GM12878 (cell line): ENCODE measurements at regions not wholly inside any gene's neighbourhood (a gene's known extent, or its start where the extent isn't known, plus 50 kb on each side); places are given as distances from the start of the nearest gene placed in this dataset.

Source experiments
- ASH2L ChIP-seq: fragments of 300-600, 200-600 bp; sonication (generic); IDR thresholded peaks from 2 replicates; pipeline ENCODE4 v1.6.1; 2017; ENCODE audit warnings: low read depth, mild to moderate bottlenecking, borderline replicate concordance
- CBFB ChIP-seq: IDR thresholded peaks from 2 replicates; pipeline ENCODE4 v1.6.1; 2016; ENCODE audit warnings: antibody characterized with exemption, low read depth
- CBX5 ChIP-seq: sonication (generic); IDR thresholded peaks from 2 replicates; pipeline ENCODE4 v1.6.1; 2016; ENCODE audit warnings: low read depth, moderate library complexity, mild to moderate bottlenecking, inconsistent platforms
- ETV6 ChIP-seq, 2 experiments: fragments of 450-650 bp in 1 of 2; IDR thresholded peaks in 1 of 2; conservative IDR thresholded peaks in 1 of 2; 2 replicates each; pipeline ENCODE4 v1.6.1; 2014; ENCODE audit warnings: antibody characterized with exemption in 1 of 2, borderline replicate concordance in 1 of 2, low read depth in 1 of 2, mild to moderate bottlenecking in 1 of 2, moderate library complexity in 1 of 2
- FOXM1 ChIP-seq: IDR thresholded peaks from 2 replicates; pipeline ENCODE4 v1.6.1; 2012; ENCODE audit warnings: low read depth, mild to moderate bottlenecking, inconsistent platforms, low read length, moderate library complexity
- JUNB ChIP-seq: IDR thresholded peaks from 2 replicates; pipeline ENCODE4 v1.6.1; 2016; ENCODE audit warnings: antibody characterized with exemption, mild to moderate bottlenecking
- KLF5 ChIP-seq: fragments of 450-650 bp; IDR thresholded peaks from 2 replicates; pipeline ENCODE4 v1.6.1; 2014; ENCODE audit warnings: mild to moderate bottlenecking; ENCODE audit not compliant: partially characterized antibody
- NR2F1 ChIP-seq: fragments of 450-650 bp; conservative IDR thresholded peaks from 2 replicates; pipeline ENCODE4 v1.6.1; 2017; ENCODE audit warnings: mild to moderate bottlenecking
- PAX5 ChIP-seq: IDR thresholded peaks from 2 replicates; pipeline ENCODE4 v1.6.1; 2011; ENCODE audit warnings: low read depth, low read length, borderline replicate concordance
- RAD21 ChIP-seq: IDR thresholded peaks from 2 replicates; pipeline ENCODE4 v1.6.1; 2011; ENCODE audit warnings: mild to moderate bottlenecking, low read depth, low read length, moderate library complexity; ENCODE audit not compliant: insufficient read depth
- RBBP5 ChIP-seq: fragments of 200-600 bp; sonication (generic); conservative IDR thresholded peaks from 2 replicates; pipeline ENCODE4 v1.6.1; 2016
- YBX1 ChIP-seq: fragments of 450-650 bp; IDR thresholded peaks from 2 replicates; pipeline ENCODE4 v1.6.1; 2016; ENCODE audit warnings: antibody characterized with exemption
- ZSCAN29 ChIP-seq: fragments of 450-650 bp; IDR thresholded peaks from 2 replicates; pipeline ENCODE4 v1.6.1; 2017; ENCODE audit warnings: mild to moderate bottlenecking, moderate library complexity
- TF ChIP-seq, protein P1 (sequence below): fragments of 450-650 bp; IDR thresholded peaks from 2 replicates; pipeline ENCODE4 v1.6.1; 2017; ENCODE audit warnings: antibody characterized with exemption, mild to moderate bottlenecking, moderate library complexity
- TF ChIP-seq, protein P2 (sequence below): IDR thresholded peaks from 2 replicates; pipeline ENCODE4 v1.6.1; 2011; ENCODE audit warnings: borderline replicate concordance, low read depth, mild to moderate bottlenecking, moderate library complexity, low read length; ENCODE audit not compliant: insufficient read depth, poor library complexity, severe bottlenecking
- TF ChIP-seq, protein P3 (sequence below): fragments of 450-650 bp; IDR thresholded peaks from 2 replicates; pipeline ENCODE4 v1.6.1; 2017; ENCODE audit warnings: mild to moderate bottlenecking, moderate library complexity
- TF ChIP-seq, protein P4 (sequence below): fragments of 450-650 bp; IDR thresholded peaks from 2 replicates; pipeline ENCODE4 v1.6.1; 2018; ENCODE audit warnings: mild to moderate bottlenecking, low read depth, moderate library complexity; ENCODE audit not compliant: partially characterized antibody
- TF ChIP-seq, protein P5 (sequence below): IDR thresholded peaks from 2 replicates; pipeline ENCODE4 v1.6.1; 2011; ENCODE audit warnings: mild to moderate bottlenecking, low read depth, low read length, moderate library complexity; ENCODE audit not compliant: insufficient replicate concordance

DNA sequence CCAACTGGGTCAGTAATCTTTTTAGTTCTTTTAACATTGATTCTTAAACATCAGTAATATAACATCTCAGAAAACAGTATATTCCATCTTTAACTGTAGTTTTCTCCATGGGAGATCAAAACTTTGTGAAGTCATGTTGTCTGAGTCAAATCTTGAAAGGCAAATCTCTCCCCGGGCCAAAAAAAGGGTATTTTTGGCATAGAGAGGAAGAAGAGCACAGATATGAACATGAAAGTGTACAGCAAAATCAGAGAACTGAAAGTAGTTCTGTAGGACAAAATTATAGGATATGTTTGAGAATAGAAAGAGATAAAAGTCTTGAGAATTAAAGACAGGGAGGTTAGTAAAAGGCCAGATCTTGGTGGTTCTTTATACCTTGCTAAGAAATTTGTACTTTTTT, 176.4 kb upstream of the GYPA start (continued):
- TF ChIP-seq, protein P1, sequence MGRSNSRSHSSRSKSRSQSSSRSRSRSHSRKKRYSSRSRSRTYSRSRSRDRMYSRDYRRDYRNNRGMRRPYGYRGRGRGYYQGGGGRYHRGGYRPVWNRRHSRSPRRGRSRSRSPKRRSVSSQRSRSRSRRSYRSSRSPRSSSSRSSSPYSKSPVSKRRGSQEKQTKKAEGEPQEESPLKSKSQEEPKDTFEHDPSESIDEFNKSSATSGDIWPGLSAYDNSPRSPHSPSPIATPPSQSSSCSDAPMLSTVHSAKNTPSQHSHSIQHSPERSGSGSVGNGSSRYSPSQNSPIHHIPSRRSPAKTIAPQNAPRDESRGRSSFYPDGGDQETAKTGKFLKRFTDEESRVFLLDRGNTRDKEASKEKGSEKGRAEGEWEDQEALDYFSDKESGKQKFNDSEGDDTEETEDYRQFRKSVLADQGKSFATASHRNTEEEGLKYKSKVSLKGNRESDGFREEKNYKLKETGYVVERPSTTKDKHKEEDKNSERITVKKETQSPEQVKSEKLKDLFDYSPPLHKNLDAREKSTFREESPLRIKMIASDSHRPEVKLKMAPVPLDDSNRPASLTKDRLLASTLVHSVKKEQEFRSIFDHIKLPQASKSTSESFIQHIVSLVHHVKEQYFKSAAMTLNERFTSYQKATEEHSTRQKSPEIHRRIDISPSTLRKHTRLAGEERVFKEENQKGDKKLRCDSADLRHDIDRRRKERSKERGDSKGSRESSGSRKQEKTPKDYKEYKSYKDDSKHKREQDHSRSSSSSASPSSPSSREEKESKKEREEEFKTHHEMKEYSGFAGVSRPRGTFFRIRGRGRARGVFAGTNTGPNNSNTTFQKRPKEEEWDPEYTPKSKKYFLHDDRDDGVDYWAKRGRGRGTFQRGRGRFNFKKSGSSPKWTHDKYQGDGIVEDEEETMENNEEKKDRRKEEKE, result no peak
- TF ChIP-seq YBX1 (no peak), FOXM1 (peak; percentile 92; the same call in 1 of the 2 replicates), NR2F1 (no peak), PAX5 (no peak), KLF5 (no peak), RBBP5 (no peak), ETV6 (conservative IDR thresholded peaks at IDR 0.05 in 1 of 2, IDR thresholded peaks at IDR 0.05 in 1 of 2; ENCODE audit: borderline replicate concordance in 1 of 2, low read depth in 1 of 2) (no peak; a peak in 1 of 4 replicates), RAD21 (no peak), JUNB (peak; percentile 94), ZSCAN29 (no peak), ASH2L (no peak), CBFB (no peak), CBX5 (no peak)
- TF ChIP-seq, protein P2, sequence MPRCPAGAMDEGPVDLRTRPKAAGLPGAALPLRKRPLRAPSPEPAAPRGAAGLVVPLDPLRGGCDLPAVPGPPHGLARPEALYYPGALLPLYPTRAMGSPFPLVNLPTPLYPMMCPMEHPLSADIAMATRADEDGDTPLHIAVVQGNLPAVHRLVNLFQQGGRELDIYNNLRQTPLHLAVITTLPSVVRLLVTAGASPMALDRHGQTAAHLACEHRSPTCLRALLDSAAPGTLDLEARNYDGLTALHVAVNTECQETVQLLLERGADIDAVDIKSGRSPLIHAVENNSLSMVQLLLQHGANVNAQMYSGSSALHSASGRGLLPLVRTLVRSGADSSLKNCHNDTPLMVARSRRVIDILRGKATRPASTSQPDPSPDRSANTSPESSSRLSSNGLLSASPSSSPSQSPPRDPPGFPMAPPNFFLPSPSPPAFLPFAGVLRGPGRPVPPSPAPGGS, result peak; percentile 40
- TF ChIP-seq, protein P3, sequence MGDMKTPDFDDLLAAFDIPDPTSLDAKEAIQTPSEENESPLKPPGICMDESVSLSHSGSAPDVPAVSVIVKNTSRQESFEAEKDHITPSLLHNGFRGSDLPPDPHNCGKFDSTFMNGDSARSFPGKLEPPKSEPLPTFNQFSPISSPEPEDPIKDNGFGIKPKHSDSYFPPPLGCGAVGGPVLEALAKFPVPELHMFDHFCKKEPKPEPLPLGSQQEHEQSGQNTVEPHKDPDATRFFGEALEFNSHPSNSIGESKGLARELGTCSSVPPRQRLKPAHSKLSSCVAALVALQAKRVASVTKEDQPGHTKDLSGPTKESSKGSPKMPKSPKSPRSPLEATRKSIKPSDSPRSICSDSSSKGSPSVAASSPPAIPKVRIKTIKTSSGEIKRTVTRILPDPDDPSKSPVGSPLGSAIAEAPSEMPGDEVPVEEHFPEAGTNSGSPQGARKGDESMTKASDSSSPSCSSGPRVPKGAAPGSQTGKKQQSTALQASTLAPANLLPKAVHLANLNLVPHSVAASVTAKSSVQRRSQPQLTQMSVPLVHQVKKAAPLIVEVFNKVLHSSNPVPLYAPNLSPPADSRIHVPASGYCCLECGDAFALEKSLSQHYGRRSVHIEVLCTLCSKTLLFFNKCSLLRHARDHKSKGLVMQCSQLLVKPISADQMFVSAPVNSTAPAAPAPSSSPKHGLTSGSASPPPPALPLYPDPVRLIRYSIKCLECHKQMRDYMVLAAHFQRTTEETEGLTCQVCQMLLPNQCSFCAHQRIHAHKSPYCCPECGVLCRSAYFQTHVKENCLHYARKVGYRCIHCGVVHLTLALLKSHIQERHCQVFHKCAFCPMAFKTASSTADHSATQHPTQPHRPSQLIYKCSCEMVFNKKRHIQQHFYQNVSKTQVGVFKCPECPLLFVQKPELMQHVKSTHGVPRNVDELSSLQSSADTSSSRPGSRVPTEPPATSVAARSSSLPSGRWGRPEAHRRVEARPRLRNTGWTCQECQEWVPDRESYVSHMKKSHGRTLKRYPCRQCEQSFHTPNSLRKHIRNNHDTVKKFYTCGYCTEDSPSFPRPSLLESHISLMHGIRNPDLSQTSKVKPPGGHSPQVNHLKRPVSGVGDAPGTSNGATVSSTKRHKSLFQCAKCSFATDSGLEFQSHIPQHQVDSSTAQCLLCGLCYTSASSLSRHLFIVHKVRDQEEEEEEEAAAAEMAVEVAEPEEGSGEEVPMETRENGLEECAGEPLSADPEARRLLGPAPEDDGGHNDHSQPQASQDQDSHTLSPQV, result no peak
- TF ChIP-seq, protein P4, sequence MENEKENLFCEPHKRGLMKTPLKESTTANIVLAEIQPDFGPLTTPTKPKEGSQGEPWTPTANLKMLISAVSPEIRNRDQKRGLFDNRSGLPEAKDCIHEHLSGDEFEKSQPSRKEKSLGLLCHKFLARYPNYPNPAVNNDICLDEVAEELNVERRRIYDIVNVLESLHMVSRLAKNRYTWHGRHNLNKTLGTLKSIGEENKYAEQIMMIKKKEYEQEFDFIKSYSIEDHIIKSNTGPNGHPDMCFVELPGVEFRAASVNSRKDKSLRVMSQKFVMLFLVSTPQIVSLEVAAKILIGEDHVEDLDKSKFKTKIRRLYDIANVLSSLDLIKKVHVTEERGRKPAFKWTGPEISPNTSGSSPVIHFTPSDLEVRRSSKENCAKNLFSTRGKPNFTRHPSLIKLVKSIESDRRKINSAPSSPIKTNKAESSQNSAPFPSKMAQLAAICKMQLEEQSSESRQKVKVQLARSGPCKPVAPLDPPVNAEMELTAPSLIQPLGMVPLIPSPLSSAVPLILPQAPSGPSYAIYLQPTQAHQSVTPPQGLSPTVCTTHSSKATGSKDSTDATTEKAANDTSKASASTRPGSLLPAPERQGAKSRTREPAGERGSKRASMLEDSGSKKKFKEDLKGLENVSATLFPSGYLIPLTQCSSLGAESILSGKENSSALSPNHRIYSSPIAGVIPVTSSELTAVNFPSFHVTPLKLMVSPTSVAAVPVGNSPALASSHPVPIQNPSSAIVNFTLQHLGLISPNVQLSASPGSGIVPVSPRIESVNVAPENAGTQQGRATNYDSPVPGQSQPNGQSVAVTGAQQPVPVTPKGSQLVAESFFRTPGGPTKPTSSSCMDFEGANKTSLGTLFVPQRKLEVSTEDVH, result no peak
- TF ChIP-seq, protein P5, sequence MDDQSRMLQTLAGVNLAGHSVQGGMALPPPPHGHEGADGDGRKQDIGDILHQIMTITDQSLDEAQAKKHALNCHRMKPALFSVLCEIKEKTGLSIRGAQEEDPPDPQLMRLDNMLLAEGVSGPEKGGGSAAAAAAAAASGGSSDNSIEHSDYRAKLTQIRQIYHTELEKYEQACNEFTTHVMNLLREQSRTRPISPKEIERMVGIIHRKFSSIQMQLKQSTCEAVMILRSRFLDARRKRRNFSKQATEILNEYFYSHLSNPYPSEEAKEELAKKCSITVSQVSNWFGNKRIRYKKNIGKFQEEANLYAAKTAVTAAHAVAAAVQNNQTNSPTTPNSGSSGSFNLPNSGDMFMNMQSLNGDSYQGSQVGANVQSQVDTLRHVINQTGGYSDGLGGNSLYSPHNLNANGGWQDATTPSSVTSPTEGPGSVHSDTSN, result no peak
